GM21737 (cell line): ENCODE measurements at regions not wholly inside any gene's neighbourhood (a gene's known extent, or its start where the extent isn't known, plus 50 kb on each side); places are given as distances from the start of the nearest gene placed in this dataset.
"Not testable (repeated sequence)": the region's sequence is repeated elsewhere in the genome, so short reads cannot be mapped to it uniquely, and the experiment has no call there.

Source experiments
- ATAC-seq: cut with Tn5 transposase; IDR thresholded peaks from one replicate; pipeline ENCODE4 v1.9.1; 2021; ENCODE audit warnings: mild to moderate bottlenecking, moderate library complexity; ENCODE audit not compliant: unreplicated experiment

GRCh38 chr7:68839014-68839413 is 759.3 kb upstream of the AUTS2 start:
- ATAC-seq, result no peak

- no peak for ATAC-seq
Measured at GRCh38 chr7:68840991-68841390, 757.3 kb upstream of the AUTS2 start.

- ATAC-seq, result not testable (repeated sequence)
Measured at GRCh38 chr7:68843985-68844384, 754.3 kb upstream of the AUTS2 start.

- no peak for ATAC-seq
Measured at GRCh38 chr7:68846811-68847325, 751.4 kb upstream of the AUTS2 start.

GRCh38 chr7:68853254-68853653 is 745.0 kb upstream of the AUTS2 start:
- ATAC-seq, result no peak

- no peak for ATAC-seq
Measured at GRCh38 chr7:68857571-68857970, 740.7 kb upstream of the AUTS2 start.

GRCh38 chr7:68858497-68858896 is 739.8 kb upstream of the AUTS2 start:
- ATAC-seq, result no peak

- ATAC-seq, result no peak
Measured at GRCh38 chr7:68861171-68861570, 737.1 kb upstream of the AUTS2 start.

GRCh38 chr7:68862261-68862660 is 736.0 kb upstream of the AUTS2 start:
- no peak for ATAC-seq

GRCh38 chr7:68862736-68863135 is 735.5 kb upstream of the AUTS2 start:
- no peak for ATAC-seq

GRCh38 chr7:68865351-68866199 is 732.7 kb upstream of the AUTS2 start:
- no peak for ATAC-seq

GRCh38 chr7:68866200-68866570 is 732.1 kb upstream of the AUTS2 start:
- no peak for ATAC-seq

- ATAC-seq, result not testable (repeated sequence)
Measured at GRCh38 chr7:68866721-68867120, 731.6 kb upstream of the AUTS2 start.

GRCh38 chr7:68868978-68869377 is 729.3 kb upstream of the AUTS2 start:
- ATAC-seq, result no peak

GRCh38 chr7:68873616-68874015 is 724.7 kb upstream of the AUTS2 start:
- ATAC-seq, result no peak

- no peak for ATAC-seq
Measured at GRCh38 chr7:68875857-68876256, 722.4 kb upstream of the AUTS2 start.

- not testable (repeated sequence) for ATAC-seq
Measured at GRCh38 chr7:68887116-68887515, 711.2 kb upstream of the AUTS2 start.

- no peak for ATAC-seq
Measured at GRCh38 chr7:68888971-68889385, 709.3 kb upstream of the AUTS2 start.

- ATAC-seq, result no peak
Measured at GRCh38 chr7:68892236-68892635, 706.0 kb upstream of the AUTS2 start.

- ATAC-seq, result no peak
Measured at GRCh38 chr7:68893411-68893810, 704.9 kb upstream of the AUTS2 start.

GRCh38 chr7:68899156-68899555 is 699.1 kb upstream of the AUTS2 start:
- ATAC-seq, result not testable (repeated sequence)

GRCh38 chr7:68900096-68900495 is 698.2 kb upstream of the AUTS2 start:
- ATAC-seq, result no peak

GRCh38 chr7:68904630-68905029 is 693.6 kb upstream of the AUTS2 start:
- ATAC-seq, result no peak
